ENCODE measurements at regions not wholly inside any gene's neighbourhood (a gene's known extent, or its start where the extent isn't known, plus 50 kb on each side); places are given as distances from the start of the nearest gene placed in this dataset.
"Not testable (repeated sequence)": the region's sequence is repeated elsewhere in the genome, so short reads cannot be mapped to it uniquely, and the experiment has no call there.

DNA sequence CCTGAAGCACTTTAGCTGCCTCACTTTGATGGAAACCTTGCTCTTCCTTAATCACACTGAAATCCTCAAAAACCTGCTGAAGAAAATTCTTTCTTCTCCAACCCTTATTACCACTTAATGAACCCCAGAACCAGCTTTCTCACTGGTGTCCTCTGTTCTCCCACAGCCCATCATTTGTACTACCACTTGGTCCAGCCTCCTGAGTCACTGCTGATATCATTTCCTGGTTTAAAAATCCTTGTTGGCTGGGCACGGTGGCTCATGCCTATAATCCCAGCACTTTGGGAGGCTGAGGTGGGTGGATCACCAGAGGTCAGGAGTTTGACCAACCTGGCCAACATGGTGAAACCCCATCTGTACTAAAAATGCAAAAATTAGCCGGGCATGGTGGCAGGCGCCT, 418.6 kb upstream of the KCNMB2 start:
- no peak for DNase-seq (ENCODE audit: low spot score)
- TF ChIP-seq, protein P1, sequence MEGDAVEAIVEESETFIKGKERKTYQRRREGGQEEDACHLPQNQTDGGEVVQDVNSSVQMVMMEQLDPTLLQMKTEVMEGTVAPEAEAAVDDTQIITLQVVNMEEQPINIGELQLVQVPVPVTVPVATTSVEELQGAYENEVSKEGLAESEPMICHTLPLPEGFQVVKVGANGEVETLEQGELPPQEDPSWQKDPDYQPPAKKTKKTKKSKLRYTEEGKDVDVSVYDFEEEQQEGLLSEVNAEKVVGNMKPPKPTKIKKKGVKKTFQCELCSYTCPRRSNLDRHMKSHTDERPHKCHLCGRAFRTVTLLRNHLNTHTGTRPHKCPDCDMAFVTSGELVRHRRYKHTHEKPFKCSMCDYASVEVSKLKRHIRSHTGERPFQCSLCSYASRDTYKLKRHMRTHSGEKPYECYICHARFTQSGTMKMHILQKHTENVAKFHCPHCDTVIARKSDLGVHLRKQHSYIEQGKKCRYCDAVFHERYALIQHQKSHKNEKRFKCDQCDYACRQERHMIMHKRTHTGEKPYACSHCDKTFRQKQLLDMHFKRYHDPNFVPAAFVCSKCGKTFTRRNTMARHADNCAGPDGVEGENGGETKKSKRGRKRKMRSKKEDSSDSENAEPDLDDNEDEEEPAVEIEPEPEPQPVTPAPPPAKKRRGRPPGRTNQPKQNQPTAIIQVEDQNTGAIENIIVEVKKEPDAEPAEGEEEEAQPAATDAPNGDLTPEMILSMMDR (conservative IDR thresholded peaks at IDR 0.05; ENCODE audit: low read depth), result no peak
- CTCF ChIA-PET, result interaction anchor here (0.6 kb wide), 1 partner anchor 225 kb away, joined by 5 read pairs; no protein-coding TSS in a partner anchor
- H3K27ac ChIP-seq, result no peak overlapping the region
- POLR2A ChIA-PET (ENCODE audit: low non-redundant PET), result no interaction called here

DNA sequence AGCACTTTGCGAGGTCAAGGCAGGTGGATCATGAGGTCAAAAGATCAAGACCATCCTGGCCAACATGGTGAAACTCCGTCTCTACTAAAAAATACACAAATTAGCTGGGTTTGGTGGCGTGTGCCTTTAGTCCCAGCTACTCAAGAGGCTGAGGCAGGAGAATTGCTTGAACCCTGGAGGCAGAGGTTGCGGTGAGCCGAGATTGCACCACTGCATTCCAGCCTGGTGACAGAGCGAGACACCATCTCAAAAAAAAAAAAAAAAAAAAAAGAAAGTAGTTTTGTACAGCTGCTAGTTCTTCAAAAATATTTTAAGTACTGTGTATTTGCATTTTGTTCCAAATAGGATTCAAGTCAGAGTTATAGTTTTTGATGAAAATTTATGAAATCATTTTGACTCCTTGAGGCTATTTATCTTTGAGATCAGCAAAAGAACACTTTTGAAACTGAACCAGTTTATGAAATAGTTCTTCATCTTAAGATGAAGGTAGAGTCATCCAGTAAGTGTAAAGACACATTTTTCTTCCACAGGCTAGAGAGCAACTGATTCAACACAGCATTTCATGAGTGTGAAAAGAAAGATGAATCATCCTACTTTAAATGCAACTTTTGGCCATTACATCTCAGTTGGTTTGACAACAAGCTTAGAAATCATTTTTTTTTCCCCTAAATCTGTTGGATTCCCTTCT, 416.5 kb upstream of the KCNMB2 start:
- POLR2A ChIA-PET (ENCODE audit: low non-redundant PET), result not testable (repeated sequence)
- CTCF ChIA-PET, result interaction anchor here (0.7 kb wide), 1 partner anchor 11 kb away, joined by 4 read pairs; no protein-coding TSS in a partner anchor
- DNase-seq (ENCODE audit: low spot score), result peak; percentile 19
- peak overlapping the region; percentile 71 for H3K27ac ChIP-seq

DNA sequence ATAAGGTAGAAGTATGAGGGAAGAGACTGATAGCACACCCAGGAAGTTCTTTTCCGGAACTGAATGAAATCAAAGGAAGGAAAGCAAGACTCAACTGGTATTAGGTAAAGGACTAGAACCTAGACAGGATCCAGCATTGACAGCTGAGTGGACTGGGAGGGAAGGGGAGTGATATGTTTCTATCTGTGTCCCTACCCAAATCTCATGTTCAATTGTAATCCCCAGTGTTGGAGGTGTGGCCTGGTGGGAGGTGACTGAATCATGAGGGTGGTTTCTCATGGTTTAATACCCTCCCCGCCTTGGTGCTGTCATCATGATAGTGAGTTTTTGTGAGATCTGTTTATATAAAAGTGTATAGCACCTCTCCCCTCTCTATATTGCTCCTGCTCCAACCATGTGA, 415.9 kb upstream of the KCNMB2 start:
- ChIA-PET CTCF (interaction anchor here (0.7 kb wide), 1 partner anchor 11 kb away, joined by 4 read pairs; no protein-coding TSS in a partner anchor), POLR2A (ENCODE audit: low non-redundant PET) (no interaction called here)
- no peak overlapping the region for H3K27ac ChIP-seq
- TF ChIP-seq, protein P1 (conservative IDR thresholded peaks at IDR 0.05; ENCODE audit: low read depth), result no peak
- no peak for DNase-seq (ENCODE audit: low spot score)

DNA sequence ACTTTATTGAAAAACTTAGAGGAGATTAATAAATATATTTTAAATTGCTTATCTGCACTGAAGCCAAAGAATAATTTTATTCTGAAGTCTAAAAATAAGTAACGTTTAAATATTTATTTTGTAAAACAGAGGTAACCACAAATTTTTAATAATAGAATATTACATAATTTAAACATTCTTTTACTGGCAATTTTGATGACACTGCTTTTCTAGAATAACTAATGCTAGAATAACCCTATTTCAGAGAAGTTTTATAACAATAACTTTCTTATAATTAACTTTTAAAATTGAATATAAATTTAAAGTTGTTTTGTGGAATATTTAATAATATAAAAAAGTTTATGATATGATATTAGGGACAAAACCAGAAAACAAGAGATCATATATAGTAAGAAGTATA, 409.6 kb upstream of the KCNMB2 start:
- ChIA-PET POLR2A (ENCODE audit: low non-redundant PET) (no interaction called here), CTCF (no interaction called here)
- H3K27ac ChIP-seq, result no peak overlapping the region
- DNase-seq (ENCODE audit: low spot score), result no peak
- TF ChIP-seq, protein P1 (conservative IDR thresholded peaks at IDR 0.05; ENCODE audit: low read depth), result no peak

DNA sequence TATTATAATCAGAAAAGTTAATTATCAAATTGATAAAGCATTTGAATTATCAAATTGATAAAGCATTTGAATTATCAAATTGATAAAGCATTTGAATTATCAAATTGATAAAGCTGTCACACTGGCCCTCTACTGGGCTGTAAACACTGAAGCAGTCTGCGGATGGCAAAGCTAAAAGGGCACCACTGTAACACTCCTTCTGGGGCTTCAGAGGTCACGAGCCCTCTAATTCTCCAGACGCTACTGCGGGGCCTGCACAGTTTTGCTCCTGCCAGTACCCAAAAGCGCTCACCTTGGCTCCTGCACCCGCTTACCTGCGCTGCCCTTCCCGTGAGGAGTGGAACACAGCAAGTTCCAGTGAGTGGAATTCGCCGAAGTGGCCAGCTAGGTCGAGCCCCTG, 409.0 kb upstream of the KCNMB2 start:
- TF ChIP-seq, protein P1 (conservative IDR thresholded peaks at IDR 0.05; ENCODE audit: low read depth), result no peak
- no peak for DNase-seq (ENCODE audit: low spot score)
- H3K27ac ChIP-seq, result no peak overlapping the region
- ChIA-PET POLR2A (ENCODE audit: low non-redundant PET) (no interaction called here), CTCF (no interaction called here)

DNA sequence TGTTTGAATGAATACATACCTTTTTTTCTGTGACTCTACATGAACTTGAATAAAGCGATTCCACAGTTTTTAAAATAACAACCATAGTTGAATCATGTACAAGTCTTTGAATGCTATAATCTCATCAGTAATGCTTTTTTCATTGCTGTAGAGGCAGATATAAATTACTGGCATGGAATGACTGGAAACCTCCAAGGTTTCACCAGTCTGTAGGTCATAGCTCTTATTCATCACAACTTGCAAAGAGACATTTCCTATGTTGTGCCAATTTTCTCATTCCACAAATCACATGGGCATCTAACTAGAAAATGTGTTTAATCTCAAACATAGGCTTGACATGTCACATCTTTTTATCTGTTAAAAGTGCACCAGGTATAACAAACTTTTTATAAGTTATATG, 407.1 kb upstream of the KCNMB2 start:
- no peak for DNase-seq (ENCODE audit: low spot score)

DNA sequence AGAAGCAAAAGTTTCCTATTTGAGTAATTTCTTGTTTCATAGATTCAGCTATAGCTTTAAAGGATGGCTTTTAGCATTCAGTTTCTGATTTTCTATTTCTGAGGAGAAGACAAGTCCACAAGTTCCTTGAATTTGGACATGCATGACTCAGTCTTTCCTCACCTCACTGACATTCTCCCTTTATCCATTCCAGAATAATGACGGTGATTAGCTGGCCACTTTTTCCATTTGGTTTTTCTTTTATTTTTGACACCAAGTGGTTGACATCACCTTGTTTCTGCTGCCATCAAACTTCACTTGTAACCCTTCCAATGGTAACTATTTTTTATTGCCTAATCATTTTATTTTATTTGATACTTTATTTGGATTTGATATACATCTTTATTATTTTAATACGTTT, 404.4 kb upstream of the KCNMB2 start:
- CTCF ChIA-PET, result no interaction called here
- POLR2A ChIA-PET (ENCODE audit: low non-redundant PET), result no interaction called here
- TF ChIP-seq, protein P1 (conservative IDR thresholded peaks at IDR 0.05; ENCODE audit: low read depth), result no peak
- DNase-seq (ENCODE audit: low spot score), result no peak
- no peak overlapping the region for H3K27ac ChIP-seq

More for the DNA sequence above, 407.1 kb upstream of the KCNMB2 start:
- no peak overlapping the region for H3K27ac ChIP-seq
- TF ChIP-seq, protein P1 (conservative IDR thresholded peaks at IDR 0.05; ENCODE audit: low read depth), result no peak
- CTCF ChIA-PET, result no interaction called here
- POLR2A ChIA-PET (ENCODE audit: low non-redundant PET), result no interaction called here

Data from RWPE1 (cell line).